ENCODE measurements at regions not wholly inside any gene's neighbourhood (a gene's known extent, or its start where the extent isn't known, plus 50 kb on each side); places are given as distances from the start of the nearest gene placed in this dataset.
"Not testable (repeated sequence)": the region's sequence is repeated elsewhere in the genome, so short reads cannot be mapped to it uniquely, and the experiment has no call there.

DNA sequence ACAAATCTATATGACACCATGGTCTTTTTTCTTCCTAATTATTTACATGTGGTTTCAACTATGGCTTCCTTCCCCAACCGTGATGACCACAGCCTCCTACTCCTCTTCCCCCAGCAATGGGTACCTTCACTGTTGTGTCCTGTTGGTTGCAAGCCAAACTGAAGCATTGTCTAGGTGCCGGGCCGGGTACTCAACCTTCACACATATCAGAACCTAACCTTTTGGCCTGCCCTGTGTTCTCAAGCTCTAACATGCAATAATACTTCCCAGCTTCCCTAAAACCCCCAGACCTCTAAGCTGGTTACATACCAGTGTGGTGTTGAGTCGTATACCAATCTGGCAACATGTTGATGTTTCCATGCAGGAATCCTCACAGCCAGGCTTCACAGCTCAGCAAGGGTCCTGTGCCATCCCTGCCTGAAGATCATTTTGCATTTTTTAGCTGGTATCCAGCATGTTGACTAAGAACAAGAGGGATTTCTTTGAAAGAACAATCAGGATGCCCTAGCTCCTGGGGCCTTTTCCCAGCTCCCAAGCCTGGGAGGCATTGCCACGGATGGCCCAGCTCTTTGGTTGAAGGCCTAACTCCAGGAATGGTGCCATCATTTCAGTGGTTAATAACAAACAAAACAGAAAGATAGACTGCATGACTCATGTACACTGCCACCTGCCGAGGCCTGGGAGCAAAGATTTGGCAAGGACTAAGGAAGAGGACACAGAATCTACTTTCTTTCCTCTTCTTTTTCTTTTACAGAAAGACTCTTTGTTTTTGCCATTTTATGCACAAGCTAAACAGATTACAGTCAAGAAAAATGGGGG lies 373.7 kb upstream of the SALL1 start:
- no peak for DNase-seq

DNA sequence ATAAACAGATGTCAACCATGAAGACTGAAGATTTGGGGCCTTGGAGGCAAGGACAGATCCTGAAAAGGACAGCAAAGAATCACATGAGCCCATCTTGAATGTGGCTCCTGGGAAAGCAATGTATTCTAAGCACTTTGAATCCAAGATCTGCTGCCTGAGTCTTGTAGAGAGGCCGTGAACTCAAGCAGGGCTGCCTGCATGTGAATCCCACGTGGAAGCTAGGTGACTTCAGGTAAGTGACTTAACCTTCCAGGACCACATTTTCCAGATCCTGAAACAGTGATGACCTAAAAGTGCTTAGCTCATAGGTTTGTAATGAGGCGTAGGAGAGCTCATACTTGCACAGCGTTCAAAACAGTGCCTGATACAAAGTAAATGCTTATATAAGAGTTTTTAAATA lies 373.0 kb upstream of the SALL1 start:
- DNase-seq, result no peak

DNA sequence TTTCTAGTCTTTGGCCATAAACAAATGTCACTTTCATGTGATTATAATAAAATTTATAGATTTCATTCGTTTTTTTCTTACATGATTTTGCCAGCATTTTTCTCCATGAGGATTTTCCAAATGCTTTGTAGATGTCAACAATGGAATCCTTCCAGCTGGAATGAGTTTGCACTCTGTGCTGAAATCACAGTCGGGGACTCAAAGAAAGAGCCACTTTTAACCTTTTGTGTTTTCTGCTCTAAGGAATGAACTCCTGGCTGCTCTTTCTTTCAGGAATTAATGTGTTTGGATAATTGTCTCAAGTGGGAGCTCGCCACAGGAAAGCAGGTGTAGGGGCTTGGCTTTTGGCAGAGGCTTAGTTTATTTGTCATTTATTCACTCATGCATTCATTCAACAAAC lies 372.3 kb upstream of the SALL1 start:
- no peak for DNase-seq

DNA sequence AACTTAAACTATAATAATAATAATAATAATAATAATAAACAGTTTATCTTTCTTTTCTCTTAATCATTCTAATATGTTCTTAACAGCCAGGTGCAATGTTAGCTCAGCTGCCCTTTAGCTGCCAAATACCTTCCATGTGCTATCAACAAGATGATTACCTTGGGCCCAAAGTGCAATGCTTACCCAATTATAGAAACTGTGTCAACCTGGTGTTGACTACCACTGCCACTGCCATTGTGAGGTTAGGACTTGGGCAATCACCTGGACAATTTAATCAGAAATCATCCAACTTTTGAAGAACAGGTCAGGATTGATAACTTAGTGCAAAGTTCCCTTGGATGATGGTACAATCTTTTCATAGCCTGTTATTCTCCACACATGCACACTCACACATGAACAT lies 371.8 kb upstream of the SALL1 start:
- DNase-seq, result no peak

DNA sequence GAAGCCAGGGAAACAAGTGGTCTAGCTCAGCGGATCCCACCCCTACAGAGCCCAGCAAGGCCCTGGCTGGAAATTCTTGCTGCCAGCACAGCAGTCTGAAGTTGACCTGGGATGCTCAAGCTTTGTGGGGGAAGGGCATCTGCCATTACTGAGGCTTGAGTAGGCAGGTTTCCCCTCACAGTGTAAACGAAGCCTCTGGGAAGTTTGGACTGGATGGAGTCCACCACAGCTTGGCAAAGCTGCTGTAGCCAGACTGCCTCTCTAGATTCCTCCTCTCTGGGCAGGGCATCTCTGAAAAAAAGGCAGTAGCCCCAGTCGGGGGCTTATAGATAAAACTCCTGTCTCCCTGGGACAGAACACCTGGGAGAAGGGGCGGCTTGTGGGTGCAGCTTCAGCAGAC lies 365.9 kb upstream of the SALL1 start:
- DNase-seq, result not testable (repeated sequence)

DNA sequence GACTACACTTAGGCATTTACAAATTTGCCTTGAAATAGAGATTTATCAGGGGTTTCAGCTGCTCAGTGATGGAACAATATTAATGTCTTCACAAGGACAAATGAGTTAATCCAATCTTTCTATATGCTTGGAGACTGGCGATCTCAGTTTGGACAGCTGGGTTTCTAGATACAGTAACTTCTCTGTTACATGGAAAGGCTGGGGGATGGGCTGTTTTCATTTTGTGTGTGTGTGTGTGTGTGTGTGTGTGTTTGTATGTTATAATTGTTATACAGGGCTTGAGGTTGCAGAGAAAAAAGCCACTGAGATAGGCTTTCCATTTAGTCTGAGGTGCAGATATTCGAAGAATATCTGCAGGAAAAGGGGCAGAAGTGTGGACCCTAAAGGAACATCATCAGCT lies 359.3 kb upstream of the SALL1 start:
- DNase-seq, result no peak

DNA sequence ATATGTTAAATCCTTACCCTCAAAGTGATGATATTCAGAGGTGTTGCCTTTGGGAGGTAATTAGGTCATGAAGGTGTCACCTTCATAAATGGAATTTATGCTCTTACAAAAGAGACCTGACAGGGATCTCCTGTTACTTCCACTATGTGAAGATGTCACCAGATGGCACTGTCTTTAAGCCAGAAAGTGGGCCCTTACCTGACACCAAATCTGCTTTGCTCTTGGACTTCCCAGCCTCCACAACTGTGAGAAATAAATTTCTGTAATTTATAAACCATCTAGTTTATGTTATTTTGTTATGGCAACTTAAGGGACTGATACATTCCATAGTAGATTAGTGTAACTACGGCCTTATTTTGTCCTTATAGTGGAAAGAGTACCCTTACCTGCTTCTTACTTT lies 358.3 kb upstream of the SALL1 start:
- no peak for DNase-seq

DNA sequence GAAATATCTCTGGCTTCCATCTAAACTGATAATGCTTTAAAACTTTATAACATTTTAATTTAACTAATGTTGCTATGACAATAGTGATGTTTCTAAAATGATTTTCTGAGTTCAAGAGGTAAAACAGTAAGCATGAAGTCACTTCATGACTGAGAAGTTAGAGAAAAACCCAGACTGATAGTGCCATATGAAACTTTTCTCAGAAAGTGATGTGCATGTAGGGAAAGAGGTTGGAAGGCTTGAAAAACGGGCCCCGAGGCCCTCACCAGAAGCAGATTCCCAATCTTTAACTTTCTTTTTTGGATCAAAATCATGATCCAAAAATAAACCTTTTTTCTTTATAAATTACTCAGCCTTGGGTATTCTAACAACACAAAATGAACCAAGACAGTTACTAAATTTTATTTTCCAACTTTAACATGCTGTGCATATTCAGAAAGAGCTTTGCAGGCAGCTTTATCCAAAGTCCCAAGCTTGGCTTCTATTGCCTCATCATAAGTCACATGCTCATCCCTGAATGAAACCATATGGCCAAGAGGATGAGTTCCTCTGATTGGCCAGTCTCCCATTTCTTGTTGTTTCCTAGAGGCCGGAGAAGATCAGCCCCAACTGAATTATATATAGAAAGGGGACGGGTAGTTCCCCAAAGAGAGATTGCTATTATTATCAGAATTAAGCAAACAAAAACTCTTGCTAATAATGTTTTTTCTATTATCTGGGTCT lies 357.6 kb upstream of the SALL1 start:
- DNase-seq, result no peak

DNA sequence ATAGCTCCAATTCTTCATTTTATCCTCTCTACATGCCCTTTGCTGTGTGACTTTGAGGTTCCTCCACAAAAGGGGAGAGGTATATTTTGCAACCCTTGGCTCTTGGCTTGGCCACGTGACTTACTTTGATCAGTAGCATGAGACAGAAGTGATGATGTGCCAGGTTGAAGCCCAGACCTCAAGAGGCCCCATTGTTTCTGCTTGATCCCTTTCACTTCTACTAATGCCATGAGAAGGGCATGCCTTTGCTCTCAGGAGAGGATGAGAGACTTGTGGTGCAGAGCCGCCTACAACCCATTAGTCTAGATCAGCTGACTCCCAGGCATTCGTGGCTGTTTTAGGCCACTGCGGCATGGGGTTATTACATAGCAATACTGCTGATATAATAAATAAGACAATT lies 356.2 kb upstream of the SALL1 start:
- no peak for DNase-seq

DNA sequence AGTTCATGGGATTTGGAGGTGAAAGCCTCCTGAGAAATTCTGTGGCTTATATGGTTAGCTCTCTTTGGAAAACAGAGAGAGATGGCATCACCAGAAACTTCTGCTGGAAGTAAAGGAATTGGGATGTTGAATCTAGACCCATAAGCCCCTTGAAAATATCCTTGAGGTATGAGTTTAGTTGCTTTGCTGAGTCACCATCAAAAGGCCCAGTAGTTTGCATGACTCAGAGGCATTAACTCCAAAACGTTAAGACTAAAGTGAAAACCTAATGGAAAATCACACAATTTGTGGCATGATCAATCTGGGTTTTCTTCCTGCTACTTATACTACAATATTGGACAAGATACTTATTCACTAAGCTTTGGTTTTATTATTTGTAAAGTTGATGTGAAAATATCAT lies 349.2 kb upstream of the SALL1 start:
- no peak for DNase-seq

DNA sequence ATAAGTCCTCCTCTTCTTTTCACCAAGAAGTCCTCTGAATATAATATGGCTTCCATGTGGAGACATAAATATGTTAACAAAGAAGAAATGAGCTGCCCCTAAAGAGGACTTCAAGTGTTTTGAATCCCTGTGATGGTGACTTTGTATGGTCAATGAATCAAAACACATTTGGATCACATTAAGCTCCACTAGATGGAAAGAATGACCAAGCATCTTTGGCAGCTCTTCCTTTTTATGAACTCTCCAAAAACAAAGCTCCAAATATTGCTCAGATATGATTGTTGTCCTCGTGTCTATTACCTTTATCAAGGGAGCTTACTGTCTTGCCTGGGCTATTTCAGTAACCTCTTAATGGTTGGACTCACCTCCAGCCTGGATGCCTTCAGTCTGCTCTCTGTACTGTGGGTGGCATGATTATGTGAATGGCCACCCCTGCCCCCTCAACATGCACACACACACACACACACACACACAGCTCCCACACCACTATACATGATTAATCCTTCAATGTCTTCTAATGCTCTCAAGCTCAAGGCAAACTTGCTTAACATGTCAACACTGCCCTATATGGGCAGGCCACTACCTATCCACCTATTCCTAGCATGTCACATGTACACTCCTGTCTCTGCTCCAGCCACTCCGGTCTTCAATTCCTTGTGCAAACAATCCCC lies 346.6 kb upstream of the SALL1 start:
- no peak for DNase-seq

DNA sequence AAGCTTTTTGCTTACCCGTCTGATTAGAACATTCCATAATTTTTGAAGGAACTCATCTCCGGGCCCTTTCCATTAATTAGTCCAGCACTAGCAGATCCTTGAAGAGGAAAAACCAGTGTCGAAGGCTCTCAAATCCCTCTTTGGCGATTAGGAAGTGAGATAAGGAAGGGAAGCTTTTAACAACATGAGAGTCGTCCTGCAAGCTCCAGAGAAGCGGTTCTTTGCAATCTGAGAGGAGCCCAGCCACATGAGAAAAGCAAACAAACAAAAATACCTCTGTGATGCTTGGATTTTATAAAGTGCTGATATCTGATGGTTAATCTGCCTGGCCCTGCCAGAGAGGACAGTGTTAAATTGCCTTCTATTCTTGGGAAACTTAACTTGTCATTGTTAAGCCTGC lies 339.8 kb upstream of the SALL1 start:
- DNase-seq, result no peak

DNA sequence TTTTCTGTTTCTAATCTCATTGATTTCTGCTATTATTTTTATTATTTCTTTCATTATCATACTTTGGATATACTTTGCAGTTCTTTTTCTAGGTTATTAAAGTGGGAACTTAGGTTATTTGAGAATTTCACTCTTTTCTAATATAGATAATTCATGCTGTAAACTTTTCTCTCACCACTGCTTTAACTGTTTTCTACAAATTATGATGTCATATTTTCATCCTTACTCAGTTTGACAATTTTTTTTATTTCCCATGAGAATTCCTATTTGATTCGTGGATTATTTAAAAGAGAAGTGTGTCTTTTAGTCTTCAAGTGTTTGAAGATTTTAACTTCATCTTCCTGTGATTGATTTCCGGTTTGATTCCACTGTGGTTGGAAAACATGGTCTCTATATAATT lies 336.8 kb upstream of the SALL1 start:
- DNase-seq, result no peak

DNA sequence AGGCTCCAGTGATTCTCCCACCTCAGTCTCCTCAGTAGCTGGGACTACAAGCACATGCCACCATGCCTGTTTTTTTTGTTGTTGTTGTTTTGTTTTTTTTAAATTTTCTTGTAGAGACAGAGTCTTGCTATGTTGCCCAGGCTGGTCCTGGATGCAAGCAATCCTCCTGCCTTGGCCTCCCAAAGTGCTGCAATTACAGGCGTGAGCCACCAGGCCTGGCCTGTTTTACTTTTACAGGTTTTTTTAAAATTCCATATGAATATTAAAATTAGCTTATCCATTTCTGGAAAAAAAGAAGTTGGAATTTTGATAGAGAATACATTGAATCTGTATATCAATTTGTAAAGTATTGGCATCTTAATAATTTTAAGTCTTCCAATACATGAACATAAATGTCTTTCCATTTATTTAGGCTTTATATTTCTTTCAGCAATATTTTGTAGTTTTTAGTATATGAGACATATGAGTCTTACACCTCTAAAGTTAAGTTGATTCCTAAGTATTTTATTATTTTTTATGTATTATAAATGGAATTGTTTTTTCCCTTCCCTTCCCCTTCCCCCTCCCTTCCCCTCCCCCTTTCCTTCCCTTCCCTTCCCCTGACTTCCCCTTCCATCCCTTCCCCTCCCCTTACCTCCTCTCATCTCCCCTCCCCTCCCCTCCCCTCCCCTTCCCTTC lies 323.5 kb upstream of the SALL1 start:
- DNase-seq, result no peak

DNA sequence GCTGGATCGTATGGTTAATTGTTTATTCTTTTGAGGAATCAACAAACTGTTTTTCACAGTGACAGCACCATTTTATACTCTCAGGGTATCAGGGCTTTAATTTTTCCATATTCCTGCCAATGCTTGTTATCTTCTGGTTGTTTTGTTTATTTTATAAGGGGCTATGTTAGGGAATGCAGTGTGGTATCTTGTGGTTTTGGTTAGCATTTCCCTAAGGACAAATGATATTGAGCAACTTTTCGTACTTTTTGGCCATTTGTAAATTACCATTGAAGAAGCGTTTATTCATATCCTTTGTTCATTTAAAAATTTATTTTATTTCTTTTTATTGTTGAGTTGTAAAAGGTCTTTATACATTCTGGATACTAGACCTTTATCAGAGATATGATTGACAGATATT lies 322.0 kb upstream of the SALL1 start:
- DNase-seq, result no peak

DNA sequence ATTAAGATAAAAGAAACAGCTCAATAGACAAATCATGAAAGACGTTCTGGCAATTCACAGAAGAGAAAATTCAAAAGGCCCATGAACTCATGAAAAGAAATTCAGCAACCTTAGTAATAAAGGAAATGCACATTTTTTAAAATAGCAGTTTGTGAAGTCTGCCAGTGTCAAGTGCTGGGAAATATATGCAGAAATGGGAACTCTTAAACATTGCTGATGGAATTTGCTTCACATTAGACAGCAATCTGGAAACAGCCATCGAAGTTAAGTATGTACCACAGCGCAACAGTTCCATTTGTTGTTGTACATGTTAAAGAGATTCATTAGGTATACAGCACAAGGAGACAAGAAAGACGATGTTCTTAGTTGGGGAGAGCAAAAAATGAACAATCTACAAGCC lies 319.4 kb upstream of the SALL1 start:
- no peak for DNase-seq

DNA sequence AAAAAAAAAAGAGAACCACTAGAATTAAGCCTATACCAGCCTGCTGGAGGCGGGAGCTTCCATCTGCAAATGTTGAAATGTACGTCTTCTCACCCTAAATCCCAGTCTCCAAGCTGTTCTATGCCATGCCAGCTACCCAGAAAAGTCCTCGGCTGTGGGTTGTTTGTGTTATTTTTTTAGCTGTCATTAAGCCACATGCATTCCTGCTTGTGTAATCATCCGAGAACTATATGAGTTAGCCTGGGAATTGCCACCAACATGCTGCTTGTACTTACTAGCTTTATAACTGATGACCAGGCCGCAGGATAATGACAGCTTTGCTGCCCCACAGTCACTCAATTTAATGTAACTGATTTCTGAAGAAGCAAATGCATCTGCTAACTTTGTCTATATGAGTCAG lies 313.9 kb upstream of the SALL1 start:
- DNase-seq, result no peak

DNA sequence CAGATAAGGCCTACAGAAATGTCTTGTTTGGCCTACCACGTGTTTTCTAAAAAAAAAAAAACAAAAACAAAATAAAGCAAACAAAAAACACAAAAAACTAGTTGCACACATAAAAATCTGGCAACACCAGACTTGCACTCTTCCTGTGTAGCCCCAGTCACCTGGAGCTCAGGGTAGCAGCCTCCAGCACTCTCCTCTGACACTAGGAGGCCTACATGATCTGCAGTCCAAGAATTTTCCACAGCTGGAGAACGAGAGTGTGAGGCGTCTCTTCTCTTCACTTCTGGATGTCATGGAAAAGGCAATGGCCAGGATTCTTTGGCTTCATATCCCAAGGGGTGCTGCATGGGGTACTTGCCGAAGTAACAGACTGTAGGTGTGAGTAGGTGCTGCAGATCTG lies 310.2 kb upstream of the SALL1 start:
- no peak for DNase-seq

DNA sequence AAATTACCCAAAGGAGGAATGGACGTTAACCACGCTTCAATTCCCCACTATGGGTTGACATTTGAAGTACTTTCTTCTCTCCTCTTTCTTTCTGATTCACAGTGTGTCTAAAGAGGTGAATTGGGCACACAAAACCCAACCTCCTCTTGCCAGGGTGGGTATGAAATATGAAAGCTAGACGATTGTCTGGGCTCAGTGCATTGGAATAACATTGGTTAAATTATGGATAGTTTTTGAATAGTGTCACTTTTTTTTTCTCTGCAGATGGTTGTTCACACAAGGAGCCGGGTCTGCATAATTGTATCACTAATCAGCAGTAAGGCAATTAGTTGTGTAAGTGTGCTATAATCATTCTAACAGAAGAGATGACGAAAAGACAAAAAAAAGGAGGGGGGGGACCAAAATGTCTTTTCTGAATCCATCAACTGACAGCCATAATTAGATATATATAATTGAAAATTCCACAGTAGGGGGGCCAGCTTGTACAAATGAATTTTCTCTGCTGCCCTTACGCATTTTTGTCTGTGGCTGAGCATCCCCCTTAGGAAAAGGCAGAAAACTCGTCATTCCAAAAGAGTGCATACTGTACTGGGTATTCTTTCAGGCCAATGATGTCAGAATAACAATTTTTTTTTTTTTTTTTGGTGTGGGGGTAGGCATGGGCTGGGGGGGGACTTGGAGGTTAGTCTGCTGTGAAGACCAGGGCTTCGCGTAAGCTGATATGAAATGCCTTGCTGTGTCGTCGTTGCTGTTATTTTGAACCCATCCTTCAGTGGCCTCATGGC lies 307.5 kb upstream of the SALL1 start:
- no peak for DNase-seq

DNA sequence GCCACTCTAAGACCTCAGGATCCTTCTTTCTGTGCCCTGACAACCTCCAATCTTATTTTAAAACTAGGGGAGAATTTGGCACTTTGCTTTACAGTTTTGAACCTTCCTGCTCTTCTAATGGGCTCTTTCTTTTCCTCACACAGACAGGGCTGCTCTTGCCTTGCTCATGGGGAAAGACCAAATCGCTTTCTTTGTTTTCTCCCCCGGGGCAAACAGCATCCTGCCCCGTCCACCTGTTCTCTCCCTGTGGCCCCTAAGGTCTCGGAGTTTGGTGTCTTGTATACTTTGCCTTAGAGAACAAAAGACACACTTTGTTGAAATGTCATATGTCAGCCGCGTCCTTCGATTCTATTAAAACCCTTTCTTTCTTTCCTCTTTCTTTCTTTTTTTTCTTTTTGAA lies 306.7 kb upstream of the SALL1 start:
- no peak for DNase-seq

DNA sequence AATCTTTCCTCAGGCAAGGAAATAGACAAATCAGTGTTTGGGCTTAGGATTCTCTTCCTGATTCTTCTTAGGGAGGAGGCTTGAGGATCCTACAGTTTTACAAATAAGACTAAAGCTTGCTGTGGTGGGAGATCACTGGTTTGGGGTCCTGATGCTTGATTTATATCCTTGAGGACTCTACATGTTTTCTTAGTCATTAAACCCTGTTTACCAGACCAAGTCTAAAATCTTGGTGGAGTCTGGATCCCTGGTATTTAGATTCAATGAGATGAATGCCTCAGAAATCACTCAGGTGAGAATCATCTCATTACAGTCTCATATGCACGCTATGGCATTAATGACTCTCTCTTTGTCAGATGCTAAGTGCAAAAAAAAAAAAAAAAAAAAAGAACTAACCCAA lies 304.3 kb upstream of the SALL1 start:
- DNase-seq, result no peak

DNA sequence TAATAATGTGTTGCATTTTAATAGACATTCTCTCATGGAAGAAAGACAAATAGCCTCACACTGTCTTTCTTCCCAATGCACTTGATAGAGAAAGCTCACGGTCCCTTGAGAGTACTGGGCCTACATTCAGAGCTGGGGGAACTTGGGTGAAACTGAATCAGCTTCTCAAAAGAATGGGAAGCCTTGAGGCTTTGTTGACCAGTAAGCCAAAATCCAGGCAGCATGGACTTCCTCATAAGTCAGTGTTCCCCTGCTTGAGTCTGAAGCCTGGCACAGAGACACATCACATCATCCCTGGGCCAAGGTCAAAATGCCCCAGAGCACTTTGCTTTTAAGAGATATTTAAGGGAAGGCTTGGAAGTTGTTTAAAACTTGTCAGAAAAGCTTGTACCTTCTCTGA lies 302.2 kb upstream of the SALL1 start:
- DNase-seq, result no peak

DNA sequence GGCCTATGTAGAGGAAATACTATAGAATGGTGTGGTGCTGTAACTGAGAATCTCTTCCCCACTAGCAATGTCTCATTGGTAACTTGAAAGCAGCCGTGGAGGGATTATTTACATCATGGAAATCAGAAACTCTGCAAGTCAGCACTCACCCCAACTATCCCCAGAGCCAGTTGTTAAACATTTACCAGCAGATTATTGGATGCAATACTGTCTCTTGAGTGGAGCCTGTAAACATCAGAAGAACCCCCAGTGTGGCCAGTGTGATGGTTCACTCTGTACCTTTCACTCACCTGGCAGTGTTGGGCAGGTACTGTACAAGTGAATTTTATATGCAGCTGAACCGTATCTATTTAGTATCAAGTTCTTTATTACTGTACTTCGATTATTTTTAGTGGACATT lies 299.8 kb upstream of the SALL1 start:
- DNase-seq, result no peak
